Muscle layer of duodenum (tissue), 2 donors: ENCODE measurements at regions not wholly inside any gene's neighbourhood (a gene's known extent, or its start where the extent isn't known, plus 50 kb on each side); places are given as distances from the start of the nearest gene placed in this dataset.
"Not testable (repeated sequence)": the region's sequence is repeated elsewhere in the genome, so short reads cannot be mapped to it uniquely, and the experiment has no call there.

Source experiments
- H3K27ac ChIP-seq: one replicate; pipeline ENCODE4 v1.7.0; 2013; ENCODE audit warnings: mild to moderate bottlenecking, low read length
- H3K27me3 ChIP-seq: one replicate; pipeline ENCODE4 v1.7.0; 2013; ENCODE audit warnings: low read depth, mild to moderate bottlenecking, control low read depth, low read length
- H3K36me3 ChIP-seq, 2 donors: one replicate each; pipeline ENCODE4 v1.7.0; 2013; ENCODE audit warnings: low read length in 2 of 2, control low read depth in 1 of 2, mild to moderate bottlenecking in 1 of 2; ENCODE audit not compliant: insufficient read depth in 2 of 2, control insufficient read depth in 1 of 2
- H3K4me1 ChIP-seq, 2 donors: one replicate each; pipeline ENCODE4 v1.7.0; 2013; ENCODE audit warnings: low read length in 2 of 2, mild to moderate bottlenecking in 2 of 2, control low read depth in 1 of 2, moderate library complexity in 1 of 2; ENCODE audit not compliant: insufficient read depth in 2 of 2, control insufficient read depth in 1 of 2
- H3K4me3 ChIP-seq, 2 donors: one replicate each; pipeline ENCODE4 v1.7.0; 2013; ENCODE audit warnings: low read length in 2 of 2, low read depth in 1 of 2, mild to moderate bottlenecking in 1 of 2
- H3K9me3 ChIP-seq, 2 donors: one replicate each; pipeline ENCODE4 v1.7.0; 2013; ENCODE audit warnings: low read length in 2 of 2, control low read depth in 1 of 2, mild to moderate bottlenecking in 1 of 2; ENCODE audit not compliant: control insufficient read depth in 1 of 2
- donor health status: healthy.

GRCh38 chr14:66295386-66295785, 190.8 kb upstream of the CCDC196 start:
- Histone ChIP-seq H3K27ac (no peak overlapping the region), H3K27me3 (no peaks in the 10 kb centered on the region), H3K36me3 (no peaks in the 10 kb centered on the region), H3K9me3 (no peaks in the 10 kb centered on the region), H3K4me3 (no peak overlapping the region), H3K4me1 (no peaks in the 10 kb centered on the region)

GRCh38 chr14:66300886-66301285, 185.3 kb upstream of the CCDC196 start:
- Histone ChIP-seq H3K27ac (no peak overlapping the region), H3K9me3 (no peaks in the 10 kb centered on the region), H3K4me1 (no peaks in the 10 kb centered on the region), H3K36me3 (no peaks in the 10 kb centered on the region), H3K4me3 (no peak overlapping the region), H3K27me3 (no peaks in the 10 kb centered on the region)

GRCh38 chr14:66306101-66306500, 180.1 kb upstream of the CCDC196 start:
- Histone ChIP-seq H3K36me3 (no peaks in the 10 kb centered on the region), H3K27ac (no peak overlapping the region), H3K9me3 (no peaks in the 10 kb centered on the region), H3K27me3 (no peaks in the 10 kb centered on the region), H3K4me3 (no peak overlapping the region), H3K4me1 (no peaks in the 10 kb centered on the region)

DNA sequence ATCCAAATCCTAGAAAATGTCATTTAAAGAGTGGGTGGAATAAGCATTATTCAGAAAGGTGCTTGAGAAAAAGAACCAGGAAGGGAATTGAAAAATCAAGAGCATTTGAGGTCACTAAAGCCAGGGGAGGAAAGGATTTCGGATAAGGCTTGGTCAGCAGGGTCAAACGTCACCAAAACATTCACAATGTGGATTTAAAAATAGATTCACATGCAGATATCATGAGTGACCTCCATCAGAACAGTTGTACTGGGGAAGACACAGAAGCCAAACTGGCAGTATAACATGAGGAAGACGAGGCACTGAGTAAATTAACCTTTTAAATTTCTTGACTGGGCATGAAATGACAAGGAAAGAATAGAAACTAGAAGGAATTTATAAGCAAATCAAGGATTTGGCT, 175.1 kb upstream of the CCDC196 start:
- Histone ChIP-seq H3K36me3 (no peaks in the 10 kb centered on the region), H3K27ac (no peak overlapping the region), H3K4me1 (no peaks in the 10 kb centered on the region), H3K4me3 (no peak overlapping the region), H3K27me3 (no peaks in the 10 kb centered on the region), H3K9me3 (no peaks in the 10 kb centered on the region)

GRCh38 chr14:66311990-66312389, 174.2 kb upstream of the CCDC196 start:
- Histone ChIP-seq H3K27ac (no peak overlapping the region), H3K36me3 (no peaks in the 10 kb centered on the region), H3K4me1 (no peaks in the 10 kb centered on the region), H3K9me3 (peaks cover 0 to 2% of the 10 kb centered on the region in 2 donors), H3K27me3 (no peaks in the 10 kb centered on the region), H3K4me3 (no peak overlapping the region)

DNA sequence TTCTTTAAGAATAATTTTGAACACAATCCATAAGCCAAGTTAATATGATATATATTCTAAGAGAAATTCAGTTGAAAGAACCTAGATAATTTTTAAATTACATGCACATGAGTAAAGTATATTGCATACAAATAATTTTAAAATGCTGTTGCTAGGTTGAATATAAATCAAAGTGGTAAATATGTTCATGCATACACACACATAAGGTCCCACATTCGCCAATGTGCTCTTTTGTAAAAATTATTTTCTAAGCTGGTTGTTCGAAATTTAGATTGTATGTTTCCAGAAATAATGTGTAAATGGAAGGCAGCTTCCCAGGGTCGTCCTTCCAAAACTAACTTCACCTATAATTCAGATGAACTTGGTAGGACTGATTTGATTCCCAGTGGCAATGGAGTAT, 173.7 kb upstream of the CCDC196 start:
- no peaks in the 10 kb centered on the region for H3K36me3 ChIP-seq
- peaks cover 0 to 5% of the 10 kb centered on the region in 2 donors for H3K9me3 ChIP-seq
- H3K4me3 ChIP-seq: no peak overlapping the region
- H3K4me1 ChIP-seq: no peaks in the 10 kb centered on the region
- H3K27ac ChIP-seq: no peak overlapping the region
- H3K27me3 ChIP-seq: no peaks in the 10 kb centered on the region

GRCh38 chr14:66315098-66315497, 171.1 kb upstream of the CCDC196 start:
- no peaks in the 10 kb centered on the region for H3K4me1 ChIP-seq
- H3K27me3 ChIP-seq: no peaks in the 10 kb centered on the region
- H3K36me3 ChIP-seq: no peaks in the 10 kb centered on the region
- no peak overlapping the region for H3K4me3 ChIP-seq
- H3K9me3 ChIP-seq: peaks cover 0 to 9% of the 10 kb centered on the region in 2 donors
- no peak overlapping the region for H3K27ac ChIP-seq

DNA sequence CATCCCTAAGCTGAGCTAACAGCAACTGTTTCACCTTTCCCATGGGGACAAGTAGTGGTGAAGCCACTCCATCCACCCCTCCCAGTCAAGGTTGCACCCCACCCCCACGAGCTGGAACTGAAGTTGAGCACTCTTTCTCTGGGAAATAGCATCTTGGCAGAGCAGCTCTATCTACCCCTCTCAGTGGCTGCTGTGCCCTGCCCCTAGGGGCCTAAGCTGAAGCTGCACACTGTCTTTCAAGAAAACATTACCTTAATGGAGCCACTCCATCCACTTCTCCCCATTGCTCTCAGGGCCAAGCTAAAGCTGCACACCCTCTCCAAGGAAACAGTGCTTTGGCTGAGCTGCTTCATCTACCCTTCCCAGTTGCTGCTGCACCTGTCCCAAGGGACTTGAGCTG, 170.6 kb upstream of the CCDC196 start:
- H3K4me1 ChIP-seq: no peaks in the 10 kb centered on the region
- H3K9me3 ChIP-seq: peaks cover 0 to 9% of the 10 kb centered on the region in 2 donors
- no peak overlapping the region for H3K4me3 ChIP-seq
- H3K27ac ChIP-seq: no peak overlapping the region
- H3K27me3 ChIP-seq: no peaks in the 10 kb centered on the region
- H3K36me3 ChIP-seq: no peaks in the 10 kb centered on the region

- peaks cover 0 to 17% of the 10 kb centered on the region in 2 donors for H3K9me3 ChIP-seq
- no peaks in the 10 kb centered on the region for H3K4me1 ChIP-seq
- H3K4me3 ChIP-seq: no peak overlapping the region
- H3K36me3 ChIP-seq: no peaks in the 10 kb centered on the region
- H3K27me3 ChIP-seq: no peaks in the 10 kb centered on the region
- H3K27ac ChIP-seq: no peak overlapping the region
Observed at GRCh38 chr14:66322564-66322963, 163.6 kb upstream of the CCDC196 start.

GRCh38 chr14:66330228-66330627, 155.9 kb upstream of the CCDC196 start:
- Histone ChIP-seq H3K36me3 (no peaks in the 10 kb centered on the region), H3K27ac (no peak overlapping the region), H3K9me3 (no peaks in the 10 kb centered on the region), H3K4me3 (no peak overlapping the region), H3K4me1 (no peaks in the 10 kb centered on the region), H3K27me3 (no peaks in the 10 kb centered on the region)

GRCh38 chr14:66330916-66331315, 155.3 kb upstream of the CCDC196 start:
- Histone ChIP-seq H3K9me3 (no peaks in the 10 kb centered on the region), H3K4me1 (no peaks in the 10 kb centered on the region), H3K4me3 (no peak overlapping the region), H3K27ac (no peak overlapping the region), H3K27me3 (no peaks in the 10 kb centered on the region), H3K36me3 (no peaks in the 10 kb centered on the region)

- H3K4me3 ChIP-seq, H3K27ac ChIP-seq, H3K36me3 ChIP-seq, H3K9me3 ChIP-seq, H3K4me1 ChIP-seq, H3K27me3 ChIP-seq: not testable (repeated sequence)
Observed at GRCh38 chr14:66333293-66333692, 152.9 kb upstream of the CCDC196 start.
